ENCODE measurements at regions not wholly inside any gene's neighbourhood (a gene's known extent, or its start where the extent isn't known, plus 50 kb on each side); places are given as distances from the start of the nearest gene placed in this dataset.

DNA sequence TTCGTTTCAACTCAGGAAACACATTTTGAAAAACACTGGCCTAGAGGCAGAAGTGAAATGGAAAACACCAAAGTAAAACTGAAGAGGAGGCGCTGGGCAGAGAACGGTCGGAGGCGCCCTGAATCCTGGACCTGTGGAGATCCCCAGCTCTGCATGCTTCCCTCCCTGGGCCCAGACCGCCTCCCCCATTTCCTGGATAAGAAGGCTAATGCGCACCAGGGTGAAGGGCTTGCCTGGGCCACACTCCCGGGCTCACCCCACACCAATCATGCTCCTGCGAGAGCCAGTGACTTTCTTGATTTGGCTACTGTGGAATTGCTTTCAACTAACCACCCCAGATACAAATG is 167.1 kb downstream of the CRYBB2 start:
- TF ChIP-seq, protein P1, sequence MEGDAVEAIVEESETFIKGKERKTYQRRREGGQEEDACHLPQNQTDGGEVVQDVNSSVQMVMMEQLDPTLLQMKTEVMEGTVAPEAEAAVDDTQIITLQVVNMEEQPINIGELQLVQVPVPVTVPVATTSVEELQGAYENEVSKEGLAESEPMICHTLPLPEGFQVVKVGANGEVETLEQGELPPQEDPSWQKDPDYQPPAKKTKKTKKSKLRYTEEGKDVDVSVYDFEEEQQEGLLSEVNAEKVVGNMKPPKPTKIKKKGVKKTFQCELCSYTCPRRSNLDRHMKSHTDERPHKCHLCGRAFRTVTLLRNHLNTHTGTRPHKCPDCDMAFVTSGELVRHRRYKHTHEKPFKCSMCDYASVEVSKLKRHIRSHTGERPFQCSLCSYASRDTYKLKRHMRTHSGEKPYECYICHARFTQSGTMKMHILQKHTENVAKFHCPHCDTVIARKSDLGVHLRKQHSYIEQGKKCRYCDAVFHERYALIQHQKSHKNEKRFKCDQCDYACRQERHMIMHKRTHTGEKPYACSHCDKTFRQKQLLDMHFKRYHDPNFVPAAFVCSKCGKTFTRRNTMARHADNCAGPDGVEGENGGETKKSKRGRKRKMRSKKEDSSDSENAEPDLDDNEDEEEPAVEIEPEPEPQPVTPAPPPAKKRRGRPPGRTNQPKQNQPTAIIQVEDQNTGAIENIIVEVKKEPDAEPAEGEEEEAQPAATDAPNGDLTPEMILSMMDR (conservative IDR thresholded peaks at IDR 0.05) = no peak
- no peak overlapping the region for H3K27ac ChIP-seq

DNA sequence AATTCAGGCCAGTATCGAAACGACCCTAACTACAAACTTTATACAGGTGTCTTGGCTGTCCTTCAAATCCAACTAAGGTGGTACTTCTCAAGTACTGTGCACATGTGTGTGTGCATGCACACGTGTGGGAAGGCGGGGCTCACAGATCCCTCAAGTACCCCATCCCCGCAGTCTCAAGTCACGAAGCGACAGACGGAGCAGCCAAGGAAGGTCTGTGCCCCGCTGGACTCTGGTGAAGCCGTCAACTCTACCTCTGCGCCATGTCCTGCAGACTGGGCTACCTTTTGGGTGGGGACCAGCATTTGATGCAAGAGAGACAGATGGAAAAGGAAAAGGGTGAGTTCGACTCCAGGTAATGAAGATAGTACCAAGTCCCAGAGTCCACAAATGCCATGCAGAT is 169.0 kb downstream of the CRYBB2 start:
- TF ChIP-seq, protein P1 (conservative IDR thresholded peaks at IDR 0.05) = no peak

DNA sequence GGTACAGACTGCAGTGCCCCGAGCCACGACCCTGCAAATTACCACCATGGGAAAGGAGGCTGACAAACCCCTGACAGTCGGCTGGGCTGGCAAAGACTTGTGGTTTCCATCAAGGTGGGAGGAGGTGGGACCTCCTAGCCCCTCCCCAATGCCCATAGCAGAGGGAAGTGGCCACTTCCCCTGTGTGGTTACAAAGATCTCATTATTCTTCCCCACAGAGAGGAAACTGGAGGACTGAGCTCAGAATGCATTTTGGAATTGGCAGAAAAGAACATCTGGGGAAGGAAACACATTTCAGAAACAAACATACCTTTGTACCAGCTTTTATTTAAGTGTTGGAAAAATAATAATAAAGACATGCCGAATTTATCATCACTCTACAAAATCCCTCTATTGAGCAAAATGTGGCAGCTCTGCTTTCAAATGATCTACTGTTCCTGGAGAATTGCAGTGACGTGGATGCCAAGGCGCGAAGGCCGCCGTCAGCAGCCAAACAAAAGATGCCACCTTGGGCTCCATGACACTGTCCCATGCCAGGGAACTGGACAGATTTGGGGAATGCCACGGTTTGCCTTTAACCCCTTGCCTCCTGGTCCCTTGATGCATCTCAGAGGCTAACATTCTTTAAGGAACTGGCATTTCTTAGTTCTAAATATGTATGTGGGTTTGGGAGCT is 169.6 kb downstream of the CRYBB2 start:
- TF ChIP-seq, protein P1 (conservative IDR thresholded peaks at IDR 0.05) = no peak
- H3K27ac ChIP-seq = no peak overlapping the region

More for the DNA sequence above, 169.0 kb downstream of the CRYBB2 start:
- no peak overlapping the region for H3K27ac ChIP-seq

DNA sequence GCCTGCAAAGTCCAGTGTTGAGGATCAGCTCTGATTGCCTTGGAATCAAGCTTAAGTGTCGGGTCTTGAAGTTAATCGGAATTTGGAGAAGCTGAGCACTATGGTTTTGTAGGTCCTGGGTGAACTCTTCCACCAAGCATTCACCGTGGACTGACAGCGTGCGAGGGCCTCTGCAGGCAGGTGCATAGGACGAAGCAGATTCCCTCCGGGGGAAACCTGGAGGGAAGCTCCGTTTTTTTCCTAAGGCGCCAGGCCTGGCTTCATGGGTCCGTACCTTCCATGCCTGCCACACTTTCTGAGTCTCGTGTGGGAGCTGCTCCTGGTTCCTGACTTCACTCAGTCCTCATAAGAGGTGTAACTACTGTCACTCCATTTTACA is 170.1 kb downstream of the CRYBB2 start:
- TF ChIP-seq, protein P1 (conservative IDR thresholded peaks at IDR 0.05) = no peak
- H3K27ac ChIP-seq = no peak overlapping the region

DNA sequence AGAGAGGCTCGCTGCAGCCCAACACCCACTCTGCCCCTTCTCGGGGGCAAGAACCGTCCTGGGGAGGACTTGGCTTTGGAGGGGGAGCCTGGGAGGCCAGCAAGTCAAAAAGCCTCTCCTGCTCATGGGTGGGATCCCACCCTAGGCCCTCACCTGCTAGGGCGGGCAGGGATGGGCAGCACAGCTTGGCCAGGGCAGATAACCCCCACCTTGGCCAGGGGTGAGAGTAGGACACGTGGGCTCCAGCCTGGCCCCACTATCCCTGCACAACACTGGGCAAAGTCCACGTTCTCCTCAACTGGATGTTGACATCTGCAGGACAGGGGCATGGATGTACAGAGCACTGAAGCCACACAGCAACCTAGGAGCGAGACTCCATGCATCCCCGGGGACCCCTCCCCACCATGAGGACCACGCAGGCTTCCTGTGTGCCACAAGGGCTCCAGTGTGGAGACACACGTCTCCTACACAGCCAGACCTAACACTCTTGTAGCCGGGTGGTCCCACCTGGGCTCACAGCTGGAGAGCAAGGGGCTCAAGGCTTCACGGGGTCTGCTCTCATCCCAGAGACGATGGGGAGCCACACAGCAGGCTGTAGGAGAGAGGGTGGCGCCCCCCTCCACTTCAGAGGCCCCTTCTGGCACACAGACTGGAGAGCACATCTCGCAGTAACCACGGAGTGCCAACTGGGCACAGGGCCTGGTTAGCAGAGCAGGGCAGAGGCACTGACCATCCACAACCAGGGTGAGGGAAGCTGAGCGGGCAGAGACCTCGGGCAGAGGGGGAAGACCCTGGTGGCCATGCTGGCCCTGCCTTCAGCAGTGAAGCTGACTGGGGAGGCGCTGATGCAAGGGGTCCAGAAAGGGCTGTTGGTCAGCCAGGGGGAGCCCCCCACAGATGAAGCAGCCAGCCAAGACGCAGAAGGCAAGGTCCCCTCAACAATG is 171.1 kb downstream of the CRYBB2 start:
- no peak overlapping the region for H3K27ac ChIP-seq
- TF ChIP-seq, protein P1 (conservative IDR thresholded peaks at IDR 0.05) = no peak

DNA sequence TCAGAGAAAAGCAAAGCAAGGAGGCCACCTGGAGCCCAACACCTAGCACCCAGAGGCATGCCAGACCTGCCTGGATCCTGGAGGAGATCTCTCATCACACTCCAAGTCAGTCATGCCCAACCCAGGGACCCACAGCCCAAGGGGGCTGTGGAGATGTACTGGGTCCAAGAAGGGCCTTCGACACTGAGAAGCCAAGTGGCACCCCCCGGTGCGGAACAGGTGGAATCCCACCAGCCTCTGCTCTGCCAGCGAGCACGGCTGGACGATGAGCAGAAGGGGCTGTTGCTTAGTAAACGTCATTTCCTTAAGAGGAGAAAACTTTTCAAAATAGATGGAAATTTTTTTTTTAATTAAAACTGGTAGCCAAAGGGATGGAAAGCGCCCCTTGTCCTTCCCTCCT is 171.9 kb upstream of the GRK3 start:
- no peak overlapping the region for H3K27ac ChIP-seq
- TF ChIP-seq, protein P1 (conservative IDR thresholded peaks at IDR 0.05) = no peak

DNA sequence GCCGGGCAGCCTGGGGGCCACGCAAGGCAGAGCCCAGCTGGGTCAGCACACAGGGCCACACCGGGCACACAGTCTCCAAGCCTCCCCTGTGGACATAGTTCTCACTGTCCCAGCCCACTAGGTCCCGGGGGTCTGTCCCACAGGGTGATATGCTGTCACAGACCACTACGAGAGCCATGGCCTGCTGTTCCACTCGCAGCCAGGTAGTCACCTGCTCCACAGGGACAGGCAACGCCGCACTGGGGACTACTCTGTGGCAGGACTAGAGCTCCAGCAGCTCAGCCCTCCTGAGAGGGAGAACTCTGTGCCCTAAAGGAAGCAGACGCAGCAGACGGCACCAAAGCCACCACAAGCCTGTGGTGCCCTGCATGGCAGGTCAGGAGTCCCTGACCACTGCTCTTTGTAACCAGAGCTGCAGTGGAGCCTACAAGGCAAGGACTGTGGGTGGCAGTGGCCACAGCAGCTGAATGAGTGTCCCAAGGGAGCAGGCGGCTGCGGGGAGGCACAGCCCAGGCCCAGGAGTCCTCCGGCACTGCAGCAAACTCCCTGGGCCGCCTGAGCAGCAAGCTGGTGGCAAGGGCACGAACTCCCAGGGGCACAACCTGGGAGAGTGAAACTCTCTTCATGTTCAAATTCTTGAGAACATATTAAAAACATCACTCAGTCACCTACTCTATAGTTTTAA is 171.2 kb upstream of the GRK3 start:
- H3K27ac ChIP-seq = no peak overlapping the region
- TF ChIP-seq, protein P1 (conservative IDR thresholded peaks at IDR 0.05) = no peak
